NCI-H1930 (cell line): ENCODE measurements at regions not wholly inside any gene's neighbourhood (a gene's known extent, or its start where the extent isn't known, plus 50 kb on each side); places are given as distances from the start of the nearest gene placed in this dataset.

Experiments
- DNase-seq, 2 experiments: peaks; one replicate each; lab custom pipeline; 2025; lab: John Stamatoyannopoulos, UW

GRCh38 chr14:101193845-101194372, 290.4 kb upstream of the RTL1 start:
- DNase-seq: no peak

GRCh38 chr14:101194373-101195308, 291.1 kb upstream of the RTL1 start:
- no peak for DNase-seq

GRCh38 chr14:101195309-101195901, 291.9 kb upstream of the RTL1 start:
- DNase-seq: no peak

- DNase-seq: no peak
Measured at GRCh38 chr14:101196051-101196712, 292.7 kb upstream of the RTL1 start.

GRCh38 chr14:101196795-101197590, 293.5 kb upstream of the RTL1 start:
- no peak for DNase-seq

GRCh38 chr14:101197595-101198397, 294.3 kb upstream of the RTL1 start:
- DNase-seq: no peak

- DNase-seq: no peak
Measured at GRCh38 chr14:101198398-101199027, 295.0 kb upstream of the RTL1 start.

- DNase-seq: no peak
Measured at GRCh38 chr14:101199028-101199770, 295.7 kb upstream of the RTL1 start.

- DNase-seq: no peak
Measured at GRCh38 chr14:101200008-101200649, 296.6 kb upstream of the RTL1 start.

- no peak for DNase-seq
Measured at GRCh38 chr14:101200650-101201516, 297.4 kb upstream of the RTL1 start.

GRCh38 chr14:101201535-101202151, 298.1 kb upstream of the RTL1 start:
- no peak for DNase-seq

GRCh38 chr14:101202627-101203404, 299.3 kb upstream of the RTL1 start:
- no peak for DNase-seq

- no peak for DNase-seq
Measured at GRCh38 chr14:101206556-101206955, 303.0 kb upstream of the RTL1 start.

- DNase-seq: no peak
Measured at GRCh38 chr14:101207041-101207440, 303.5 kb upstream of the RTL1 start.

GRCh38 chr14:101207897-101208296, 304.4 kb upstream of the RTL1 start:
- no peak for DNase-seq

GRCh38 chr14:101209594-101209993, 306.1 kb upstream of the RTL1 start:
- no peak for DNase-seq

GRCh38 chr14:101215266-101215665, 311.7 kb upstream of the RTL1 start:
- no peak for DNase-seq
